T-cell (primary cell): ENCODE measurements at regions not wholly inside any gene's neighbourhood (a gene's known extent, or its start where the extent isn't known, plus 50 kb on each side); places are given as distances from the start of the nearest gene placed in this dataset.

Source experiments
- ATAC-seq, 4 experiments: fragments of 200-7000 bp in 3 of 4; fragments of 150-1000 bp in 1 of 4; cut with Tn5 transposase; replicated peaks in 1 of 4; 1 replicate in 3 of 4; 2 replicates in 1 of 4; pipeline ENCODE4 v1.10.0; 2021; ENCODE audit warnings: moderate library complexity in 3 of 4, mild to moderate bottlenecking in 2 of 4, moderate number of reproducible peaks in 1 of 4
- CTCF ChIA-PET, 2 donors: fragments of 300-600 bp; sonication (Branson Sonifier 250); formaldehyde crosslinking; loops; one replicate each; lab custom pipeline; 2022; ENCODE audit warnings: antibody characterized with exemption in 2 of 2; lab: Charles Lee
- POLR2A ChIA-PET, 2 donors: fragments of 300-600 bp; sonication (Branson Sonifier 250); formaldehyde crosslinking; loops; one replicate each; lab custom pipeline; 2022; ENCODE audit warnings: antibody characterized with exemption in 2 of 2; lab: Charles Lee
- DNase-seq, 35 experiments: peaks; one replicate each; pipeline versions ENCODE4 v3.0.0 to v3.0.0-alpha.2; 2013 to 2023
- H3K27ac ChIP-seq: one replicate; pipeline ENCODE4 v1.5.1; 2013; ENCODE audit warnings: low read length
- H3K27me3 ChIP-seq, 2 experiments: replicated peaks in 1 of 2; 1 replicate in 1 of 2; 2 replicates in 1 of 2; pipeline versions ENCODE4 v1.6.1 to v1.7.0; 2013; ENCODE audit warnings: low read length in 1 of 2, mixed read lengths in 1 of 2; ENCODE audit not compliant: control insufficient read depth in 2 of 2, insufficient read depth in 2 of 2; ENCODE audit errors: extremely low read depth in 1 of 2
- H3K36me3 ChIP-seq, 2 donors: 1 replicate in 1 of 2; 2 replicates in 1 of 2; pipeline versions ENCODE4 v1.6.1 to v1.7.0; 2013; ENCODE audit warnings: low read length in 1 of 2; ENCODE audit not compliant: control insufficient read depth in 2 of 2, insufficient read depth in 1 of 2; ENCODE audit errors: extremely low read depth in 1 of 2
- H3K4me1 ChIP-seq, 2 experiments: 1 replicate in 1 of 2; 2 replicates in 1 of 2; pipeline versions ENCODE4 v1.6.1 to v1.7.0; 2013; ENCODE audit warnings: low read length in 2 of 2, mixed read lengths in 1 of 2; ENCODE audit not compliant: insufficient read depth in 2 of 2, control insufficient read depth in 1 of 2; ENCODE audit errors: extremely low read depth in 1 of 2
- H3K4me3 ChIP-seq, 2 donors: 1 replicate in 1 of 2; 2 replicates in 1 of 2; pipeline versions ENCODE4 v1.5.1 to v1.7.0; 2013; ENCODE audit warnings: mild to moderate bottlenecking in 2 of 2, low read length in 1 of 2, moderate library complexity in 1 of 2; ENCODE audit not compliant: control insufficient read depth in 1 of 2; ENCODE audit errors: extremely low read depth in 1 of 2
- H3K9me3 ChIP-seq: 2 replicates; pipeline ENCODE4 v1.7.0; 2013
- H3K27ac Mint-ChIP-seq, 2 donors: one replicate each; pipeline ENCODE4 v1.8.0; 2020 to 2021; ENCODE audit warnings: mild to moderate bottlenecking in 2 of 2, mixed read lengths in 2 of 2
- H3K27me3 Mint-ChIP-seq, 2 donors: one replicate each; pipeline ENCODE4 v1.8.0; 2021 to 2022; ENCODE audit warnings: mixed read lengths in 2 of 2
- H3K36me3 Mint-ChIP-seq: one replicate; pipeline ENCODE4 v1.8.0; 2021; ENCODE audit warnings: mixed read lengths
- H3K4me1 Mint-ChIP-seq, 3 donors: one replicate each; pipeline ENCODE4 v1.8.0; 2020 to 2022; ENCODE audit warnings: mixed read lengths in 3 of 3, mild to moderate bottlenecking in 1 of 3
- H3K4me3 Mint-ChIP-seq, 3 donors: one replicate each; pipeline ENCODE4 v1.8.0; 2020 to 2022; ENCODE audit warnings: mild to moderate bottlenecking in 3 of 3, mixed read lengths in 3 of 3, moderate library complexity in 3 of 3
- H3K9me3 Mint-ChIP-seq, 3 donors: one replicate each; pipeline ENCODE4 v1.8.0; 2020 to 2022; ENCODE audit warnings: mixed read lengths in 3 of 3
- WGBS: methylation state at CpG from one replicate; pipeline ENCODE4 v1.1.5; 2013; ENCODE audit warnings: missing lambda C conversion rate; ENCODE audit not compliant: insufficient coverage; 5-methylcytosine and 5-hydroxymethylcytosine counted together

- no peak overlapping the region for H3K27ac ChIP-seq
- H3K27me3 ChIP-seq: peaks cover 0 to 2% of the 10 kb centered on the region in 2 experiments
- WGBS: no CpG with 5 or more reads among the region's 1 CpG
- H3K36me3 ChIP-seq: no peaks in the 10 kb centered on the region
- no peak overlapping the region for H3K27ac Mint-ChIP-seq
- H3K36me3 Mint-ChIP-seq: no peaks in the 10 kb centered on the region
- no peak overlapping the region for H3K4me3 Mint-ChIP-seq
- POLR2A ChIA-PET: no interaction called here
- ATAC-seq (no peak), DNase-seq (no peak)
- CTCF ChIA-PET: no interaction called here
- no peak overlapping the region for H3K4me3 ChIP-seq
- H3K9me3 ChIP-seq: no peaks in the 10 kb centered on the region
- no peaks in the 10 kb centered on the region for H3K4me1 ChIP-seq
- H3K9me3 Mint-ChIP-seq: peaks cover 0 to 6% (median 0%) of the 10 kb centered on the region in 3 donors
- H3K27me3 Mint-ChIP-seq: no peaks in the 10 kb centered on the region
- no peaks in the 10 kb centered on the region for H3K4me1 Mint-ChIP-seq
Measured at GRCh38 chr13:37198629-37199028, 93.2 kb upstream of the CSNK1A1L start.

GRCh38 chr13:37195621-37196020, 90.2 kb upstream of the CSNK1A1L start:
- DNase-seq (no peak), ATAC-seq (no peak)
- Histone ChIP-seq H3K4me1 (no peaks in the 10 kb centered on the region), H3K9me3 (no peaks in the 10 kb centered on the region), H3K27me3 (peaks cover 0 to 2% of the 10 kb centered on the region in 2 experiments), H3K27ac (no peak overlapping the region), H3K4me3 (no peak overlapping the region), H3K36me3 (no peaks in the 10 kb centered on the region)
- ChIA-PET POLR2A (no interaction called here), CTCF (interaction anchor here in 1 of 2 donors (0.6 kb wide), 1 partner anchor 33 kb away, joined by 4 read pairs; no protein-coding TSS in a partner anchor)
- Mint-ChIP-seq H3K4me3 (no peak overlapping the region), H3K9me3 (no peaks in the 10 kb centered on the region), H3K36me3 (no peaks in the 10 kb centered on the region), H3K27me3 (no peaks in the 10 kb centered on the region), H3K27ac (no peak overlapping the region), H3K4me1 (no peaks in the 10 kb centered on the region)
- no CpG with 5 or more reads among the region's 3 CpGs for WGBS

DNA sequence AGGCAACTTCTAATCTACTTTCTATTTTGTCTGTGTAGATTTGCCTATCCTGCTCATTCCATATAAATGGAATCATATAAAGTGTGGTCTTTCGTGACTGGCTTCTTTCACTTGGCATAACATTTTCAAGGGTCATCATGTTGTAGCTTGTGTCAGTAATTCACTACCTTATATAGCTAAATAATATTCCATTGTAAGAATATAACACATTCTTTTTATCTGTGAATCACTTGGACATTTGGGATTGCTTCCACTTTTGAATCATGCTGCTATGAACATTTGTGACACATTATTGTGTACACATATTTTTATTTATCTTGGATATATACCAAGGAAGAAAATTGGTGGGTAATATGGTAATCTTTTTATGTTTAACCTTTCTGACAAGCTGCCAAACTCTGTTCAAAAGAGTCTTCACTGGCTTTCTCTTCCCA, 89.0 kb upstream of the CSNK1A1L start:
- ChIA-PET CTCF (no interaction called here), POLR2A (no interaction called here)
- Histone ChIP-seq H3K27me3 (peaks cover 0 to 2% of the 10 kb centered on the region in 2 experiments), H3K4me3 (no peak overlapping the region), H3K9me3 (no peaks in the 10 kb centered on the region), H3K36me3 (no peaks in the 10 kb centered on the region), H3K4me1 (no peaks in the 10 kb centered on the region), H3K27ac (no peak overlapping the region)
- no CpG with 5 or more reads among the region's 1 CpG for WGBS
- H3K4me3 Mint-ChIP-seq: no peak overlapping the region
- H3K4me1 Mint-ChIP-seq: no peaks in the 10 kb centered on the region
- H3K36me3 Mint-ChIP-seq: no peaks in the 10 kb centered on the region
- H3K9me3 Mint-ChIP-seq: peaks cover 0 to 7% (median 5%) of the 10 kb centered on the region in 3 donors
- DNase-seq (no peak), ATAC-seq (no peak)
- no peak overlapping the region for H3K27ac Mint-ChIP-seq
- no peaks in the 10 kb centered on the region for H3K27me3 Mint-ChIP-seq

GRCh38 chr13:37192956-37193355, 87.5 kb upstream of the CSNK1A1L start:
- H3K4me1 Mint-ChIP-seq: no peaks in the 10 kb centered on the region
- no peak overlapping the region for H3K4me3 ChIP-seq
- no peak overlapping the region for H3K27ac Mint-ChIP-seq
- no CpG with 5 or more reads among the region's 2 CpGs for WGBS
- H3K4me1 ChIP-seq: no peaks in the 10 kb centered on the region
- no peaks in the 10 kb centered on the region for H3K9me3 ChIP-seq
- no peaks in the 10 kb centered on the region for H3K36me3 ChIP-seq
- POLR2A ChIA-PET: no interaction called here
- ATAC-seq (no peak), DNase-seq (no peak)
- no peaks in the 10 kb centered on the region for H3K27me3 Mint-ChIP-seq
- CTCF ChIA-PET: no interaction called here
- H3K4me3 Mint-ChIP-seq: no peak overlapping the region
- no peaks in the 10 kb centered on the region for H3K36me3 Mint-ChIP-seq
- H3K9me3 Mint-ChIP-seq: peaks cover 3 to 12% (median 10%) of the 10 kb centered on the region in 3 donors
- H3K27me3 ChIP-seq: peaks cover 0 to 2% of the 10 kb centered on the region in 2 experiments
- H3K27ac ChIP-seq: no peak overlapping the region

DNA sequence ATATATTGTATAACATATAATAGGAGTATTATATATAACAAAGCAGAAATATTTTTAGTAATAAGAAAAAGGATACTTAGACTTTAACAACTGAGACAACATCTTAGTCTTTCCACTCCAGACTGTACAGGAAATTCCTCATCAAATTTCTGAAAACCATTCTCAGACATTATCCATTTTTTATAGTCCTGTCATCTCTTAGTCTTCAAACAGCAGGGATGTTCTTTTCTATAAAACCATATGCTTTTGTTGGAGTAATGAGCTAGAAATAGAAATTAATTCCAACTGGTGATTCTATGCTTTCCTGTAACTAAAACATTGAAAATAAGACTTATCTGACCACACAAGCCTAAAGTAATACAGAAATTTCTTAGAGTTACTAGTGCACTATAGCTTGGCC, 82.2 kb upstream of the CSNK1A1L start:
- H3K36me3 Mint-ChIP-seq: no peaks in the 10 kb centered on the region
- H3K4me1 Mint-ChIP-seq: no peaks in the 10 kb centered on the region
- no peak for DNase-seq
- no peak overlapping the region for H3K4me3 Mint-ChIP-seq
- no peak overlapping the region for H3K27ac Mint-ChIP-seq
- no peaks in the 10 kb centered on the region for H3K27me3 Mint-ChIP-seq
- no peak overlapping the region for H3K27ac ChIP-seq
- H3K9me3 Mint-ChIP-seq: peaks cover 4 to 14% (median 13%) of the 10 kb centered on the region in 3 donors
- no peak for ATAC-seq
- POLR2A ChIA-PET: no interaction called here
- H3K4me3 ChIP-seq: no peak overlapping the region
- H3K9me3 ChIP-seq: no peaks in the 10 kb centered on the region
- no peaks in the 10 kb centered on the region for H3K4me1 ChIP-seq
- CTCF ChIA-PET: no interaction called here
- no peaks in the 10 kb centered on the region for H3K27me3 ChIP-seq
- H3K36me3 ChIP-seq: no peaks in the 10 kb centered on the region

DNA sequence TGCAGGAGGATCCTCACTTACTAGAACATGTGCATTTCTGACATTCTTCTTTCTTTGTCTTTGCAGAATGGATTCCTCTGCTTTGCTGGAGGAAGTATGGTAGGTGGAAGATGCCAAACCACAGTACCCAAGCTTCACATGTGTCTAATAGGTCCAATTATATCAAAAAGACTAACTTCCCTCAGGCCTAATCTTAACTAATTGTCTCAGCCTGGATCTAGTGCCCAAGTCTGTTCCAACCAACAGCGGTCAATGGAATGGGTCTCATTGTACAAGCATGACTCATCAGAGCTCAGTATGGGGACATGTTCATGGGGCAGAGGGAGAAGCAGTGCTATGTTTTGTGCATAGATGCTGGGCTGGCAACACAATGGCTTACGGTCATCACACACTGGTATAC, 81.6 kb upstream of the CSNK1A1L start:
- no peaks in the 10 kb centered on the region for H3K36me3 Mint-ChIP-seq
- H3K27ac Mint-ChIP-seq: no peak overlapping the region
- Histone ChIP-seq H3K4me3 (no peak overlapping the region), H3K27me3 (no peaks in the 10 kb centered on the region), H3K9me3 (no peaks in the 10 kb centered on the region), H3K27ac (no peak overlapping the region), H3K4me1 (no peaks in the 10 kb centered on the region), H3K36me3 (no peaks in the 10 kb centered on the region)
- no peak overlapping the region for H3K4me3 Mint-ChIP-seq
- no CpG with 5 or more reads among the region's 2 CpGs for WGBS
- no peaks in the 10 kb centered on the region for H3K4me1 Mint-ChIP-seq
- no peak for ATAC-seq
- ChIA-PET CTCF (no interaction called here), POLR2A (no interaction called here)
- DNase-seq: no peak
- H3K27me3 Mint-ChIP-seq: no peaks in the 10 kb centered on the region
- peaks cover 4 to 14% (median 13%) of the 10 kb centered on the region in 3 donors for H3K9me3 Mint-ChIP-seq

- Histone ChIP-seq H3K4me3 (no peak overlapping the region), H3K9me3 (no peaks in the 10 kb centered on the region), H3K27ac (no peak overlapping the region), H3K4me1 (no peaks in the 10 kb centered on the region), H3K27me3 (no peaks in the 10 kb centered on the region), H3K36me3 (no peaks in the 10 kb centered on the region)
- ATAC-seq: no peak
- Mint-ChIP-seq H3K4me1 (no peaks in the 10 kb centered on the region), H3K27me3 (peaks cover 2 to 3% of the 10 kb centered on the region in 2 donors), H3K9me3 (peaks cover 0 to 3% (median 0%) of the 10 kb centered on the region in 3 donors), H3K36me3 (no peaks in the 10 kb centered on the region), H3K4me3 (no peak overlapping the region), H3K27ac (no peak overlapping the region)
- POLR2A ChIA-PET: no interaction called here
- no peak for DNase-seq
- CTCF ChIA-PET: no interaction called here
Measured at GRCh38 chr13:37181620-37182019, 76.2 kb upstream of the CSNK1A1L start.
